ENCODE measurements at regions not wholly inside any gene's neighbourhood (a gene's known extent, or its start where the extent isn't known, plus 50 kb on each side); places are given as distances from the start of the nearest gene placed in this dataset.

GRCh38 chr4:126935801-126936200 is 697.0 kb upstream of the INTU start:
- DNase-seq (ENCODE audit: low spot score), result no peak

GRCh38 chr4:126937342-126937741 is 695.4 kb upstream of the INTU start:
- no peak for DNase-seq (ENCODE audit: low spot score)

GRCh38 chr4:126937846-126938422 is 694.8 kb upstream of the INTU start:
- DNase-seq (ENCODE audit: low spot score), result no peak

GRCh38 chr4:126939401-126939800 is 693.4 kb upstream of the INTU start:
- DNase-seq (ENCODE audit: low spot score), result no peak

- no peak for DNase-seq (ENCODE audit: low spot score)
Measured at GRCh38 chr4:126947536-126947935, 685.2 kb upstream of the INTU start.

- DNase-seq (ENCODE audit: low spot score), result no peak
Measured at GRCh38 chr4:126954537-126955291, 678.0 kb upstream of the INTU start.

GRCh38 chr4:126955292-126956183 is 677.2 kb upstream of the INTU start:
- no peak for DNase-seq (ENCODE audit: low spot score)

- no peak for DNase-seq (ENCODE audit: low spot score)
Measured at GRCh38 chr4:126956184-126956897, 676.4 kb upstream of the INTU start.

- no peak for DNase-seq (ENCODE audit: low spot score)
Measured at GRCh38 chr4:126957556-126957955, 675.2 kb upstream of the INTU start.

- DNase-seq (ENCODE audit: low spot score), result no peak
Measured at GRCh38 chr4:126957987-126958386, 674.8 kb upstream of the INTU start.

- DNase-seq (ENCODE audit: low spot score), result no peak
Measured at GRCh38 chr4:126958482-126958881, 674.3 kb upstream of the INTU start.

GRCh38 chr4:126959056-126959745 is 673.6 kb upstream of the INTU start:
- no peak for DNase-seq (ENCODE audit: low spot score)

- no peak for DNase-seq (ENCODE audit: low spot score)
Measured at GRCh38 chr4:126960760-126961159, 672.0 kb upstream of the INTU start.

GRCh38 chr4:126961661-126962060 is 671.1 kb upstream of the INTU start:
- no peak for DNase-seq (ENCODE audit: low spot score)

GRCh38 chr4:126965877-126966276 is 666.9 kb upstream of the INTU start:
- DNase-seq (ENCODE audit: low spot score), result no peak

GRCh38 chr4:126969360-126970235 is 663.2 kb upstream of the INTU start:
- DNase-seq (ENCODE audit: low spot score), result no peak

- no peak for DNase-seq (ENCODE audit: low spot score)
Measured at GRCh38 chr4:126973201-126973600, 659.6 kb upstream of the INTU start.

- DNase-seq (ENCODE audit: low spot score), result no peak
Measured at GRCh38 chr4:126976850-126977632, 655.7 kb upstream of the INTU start.

- no peak for DNase-seq (ENCODE audit: low spot score)
Measured at GRCh38 chr4:126986005-126986404, 646.8 kb upstream of the INTU start.

- no peak for DNase-seq (ENCODE audit: low spot score)
Measured at GRCh38 chr4:126986828-126987227, 645.9 kb upstream of the INTU start.
